PC-3 (cell line): ENCODE measurements at regions not wholly inside any gene's neighbourhood (a gene's known extent, or its start where the extent isn't known, plus 50 kb on each side); places are given as distances from the start of the nearest gene placed in this dataset.

ENCODE experiments used
- ATAC-seq: fragments of 200-7000 bp; cut with Tn5 transposase; 2 replicates; pipeline ENCODE4 v1.9.1; 2020; ENCODE audit warnings: mild to moderate bottlenecking, moderate library complexity
- BruUV-seq: library from RNA; stranded (reverse); fragments of 400-500 nt; replicated peaks from 2 replicates; lab custom pipeline; 2021; lab: Mats Ljungman, UMichigan
- CTCF ChIA-PET: fragments of 300-600 bp; sonication (Branson Sonifier 250); formaldehyde crosslinking; loops from one replicate; lab custom pipeline; 2022; ENCODE audit warnings: antibody characterized with exemption; lab: Charles Lee
- POLR2A ChIA-PET: fragments of 300-600 bp; sonication (Branson Sonifier 250); formaldehyde crosslinking; loops from one replicate; lab custom pipeline; 2022; ENCODE audit warnings: antibody characterized with exemption; ENCODE audit not compliant: unreplicated experiment; lab: Charles Lee
- DNase-seq: peaks from one replicate; pipeline ENCODE4 v3.0.0-alpha.2; 2015
- H2AFZ ChIP-seq: fragments of 300-600 bp; sonication (generic); 2 replicates; pipeline ENCODE4 v1.6.0; 2016; ENCODE audit warnings: antibody characterized with exemption, low read length
- H3F3A ChIP-seq: fragments of 300-600 bp; sonication (generic); one replicate; pipeline ENCODE4 v1.6.0; 2017; ENCODE audit warnings: antibody characterized with exemption, low read length, control low read depth, mild to moderate bottlenecking; ENCODE audit not compliant: unreplicated experiment
- H3K27ac ChIP-seq: fragments of 300-600 bp; sonication (generic); 2 replicates; pipeline ENCODE4 v1.5.1; 2016; ENCODE audit warnings: mild to moderate bottlenecking, low read length
- H3K27me3 ChIP-seq: fragments of 300-600 bp; sonication (generic); 2 replicates; pipeline ENCODE4 v1.6.1; 2016; ENCODE audit warnings: low read length, mixed read lengths
- H3K36me3 ChIP-seq: fragments of 300-600 bp; sonication (generic); 2 replicates; pipeline ENCODE4 v1.6.1; 2016; ENCODE audit warnings: low read depth, mixed run types, low read length, mixed read lengths
- H3K4me1 ChIP-seq: fragments of 300-600 bp; sonication (generic); 2 replicates; pipeline ENCODE4 v1.5.1; 2016; ENCODE audit warnings: low read length; ENCODE audit not compliant: insufficient read depth
- H3K4me2 ChIP-seq: fragments of 300-600 bp; sonication (generic); 2 replicates; pipeline ENCODE4 v1.6.0; 2016; ENCODE audit warnings: low read length
- H3K4me3 ChIP-seq: fragments of 300-600 bp; sonication (generic); 2 replicates; pipeline ENCODE4 v1.5.1; 2016; ENCODE audit warnings: mild to moderate bottlenecking, low read length, mixed read lengths
- H3K79me2 ChIP-seq: fragments of 300-600 bp; sonication (generic); 2 replicates; pipeline ENCODE4 v1.6.1; 2017; ENCODE audit warnings: low read length, mixed read lengths
- H3K9ac ChIP-seq: fragments of 300-600 bp; sonication (generic); 2 replicates; pipeline ENCODE4 v1.6.0; 2016; ENCODE audit warnings: mild to moderate bottlenecking, low read length
- H3K9me2 ChIP-seq: fragments of 300-600 bp; sonication (generic); replicated peaks from 2 replicates; pipeline ENCODE4 v1.6.1; 2016; ENCODE audit warnings: mixed run types, low read length, mixed read lengths
- H3K9me3 ChIP-seq: fragments of 300-600 bp; sonication (generic); 2 replicates; pipeline ENCODE4 v1.6.1; 2016; ENCODE audit warnings: low read length, mixed read lengths
- H4K20me1 ChIP-seq: fragments of 300-600 bp; sonication (generic); 2 replicates; pipeline ENCODE4 v1.6.1; 2016; ENCODE audit warnings: low read length, mixed read lengths
- EZH2 ChIP-seq: fragments of 300-600 bp; sonication (generic); IDR thresholded peaks from one replicate; pipeline ENCODE4 v1.6.1; 2017; ENCODE audit warnings: antibody characterized with exemption, mild to moderate bottlenecking, low read length; ENCODE audit not compliant: unreplicated experiment
- EZH2phosphoT487 ChIP-seq: fragments of 300-600 bp; sonication (generic); IDR thresholded peaks from 2 replicates; pipeline ENCODE4 v1.6.1; 2018; ENCODE audit warnings: mild to moderate bottlenecking, antibody characterized with exemption, low read length, borderline replicate concordance
- intact Hi-C: fragments of 100-400 bp; cut with micrococcal nuclease; formaldehyde crosslinking; loops from 2 replicates; pipeline ENCODE4 v1.9.0; 2023
- TF ChIP-seq, protein P1 (sequence below): fragments of 300-600 bp; sonication (generic); conservative IDR thresholded peaks from 2 replicates; pipeline ENCODE4 v1.5.1; 2017; ENCODE audit warnings: antibody characterized with exemption, low read depth, mild to moderate bottlenecking, low read length

DNA sequence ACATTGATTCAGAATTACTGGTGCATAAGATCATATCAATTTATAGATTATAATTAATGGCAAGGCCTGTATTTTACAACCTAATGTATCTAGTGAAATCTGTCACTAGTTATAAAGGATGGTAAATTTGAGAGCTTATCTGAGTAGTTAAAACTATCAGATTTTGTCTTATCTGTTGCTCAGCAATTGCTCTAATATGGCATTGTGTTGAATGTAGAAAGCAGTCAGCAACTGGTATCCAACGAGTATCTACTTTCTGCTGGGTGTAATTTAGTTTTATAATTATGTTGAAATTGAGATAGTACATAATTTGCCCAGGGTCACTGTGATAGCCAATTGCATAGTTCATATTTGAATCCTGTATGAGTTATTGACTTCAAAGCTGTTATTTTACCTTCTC, 1005.7 kb downstream of the CDH11 start:
- POLR2A ChIA-PET, result no interaction called here
- no peaks in the 10 kb centered on the region for H3K27me3 ChIP-seq
- no peaks in the 10 kb centered on the region for H3K9me2 ChIP-seq
- H3K36me3 ChIP-seq, result no peaks in the 10 kb centered on the region
- H3K9ac ChIP-seq, result no peak overlapping the region
- no peak overlapping the region for H3K4me3 ChIP-seq
- H3K27ac ChIP-seq, result no peak overlapping the region
- H3K79me2 ChIP-seq, result no peaks in the 10 kb centered on the region
- DNase-seq (no peak), ATAC-seq (no peak)
- peaks cover 5% of the 10 kb centered on the region for H3K4me1 ChIP-seq
- no peak overlapping the region for H2AFZ ChIP-seq
- CTCF ChIA-PET, result no interaction called here
- no peak overlapping the region for H3K4me2 ChIP-seq
- TF ChIP-seq, protein P1, sequence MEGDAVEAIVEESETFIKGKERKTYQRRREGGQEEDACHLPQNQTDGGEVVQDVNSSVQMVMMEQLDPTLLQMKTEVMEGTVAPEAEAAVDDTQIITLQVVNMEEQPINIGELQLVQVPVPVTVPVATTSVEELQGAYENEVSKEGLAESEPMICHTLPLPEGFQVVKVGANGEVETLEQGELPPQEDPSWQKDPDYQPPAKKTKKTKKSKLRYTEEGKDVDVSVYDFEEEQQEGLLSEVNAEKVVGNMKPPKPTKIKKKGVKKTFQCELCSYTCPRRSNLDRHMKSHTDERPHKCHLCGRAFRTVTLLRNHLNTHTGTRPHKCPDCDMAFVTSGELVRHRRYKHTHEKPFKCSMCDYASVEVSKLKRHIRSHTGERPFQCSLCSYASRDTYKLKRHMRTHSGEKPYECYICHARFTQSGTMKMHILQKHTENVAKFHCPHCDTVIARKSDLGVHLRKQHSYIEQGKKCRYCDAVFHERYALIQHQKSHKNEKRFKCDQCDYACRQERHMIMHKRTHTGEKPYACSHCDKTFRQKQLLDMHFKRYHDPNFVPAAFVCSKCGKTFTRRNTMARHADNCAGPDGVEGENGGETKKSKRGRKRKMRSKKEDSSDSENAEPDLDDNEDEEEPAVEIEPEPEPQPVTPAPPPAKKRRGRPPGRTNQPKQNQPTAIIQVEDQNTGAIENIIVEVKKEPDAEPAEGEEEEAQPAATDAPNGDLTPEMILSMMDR, result no peak
- TF ChIP-seq EZH2, result no peak
- TF ChIP-seq EZH2phosphoT487, result no peak
- no TSS peak for BruUV-seq
- no peaks in the 10 kb centered on the region for H3F3A ChIP-seq
- no peaks in the 10 kb centered on the region for H4K20me1 ChIP-seq
- intact Hi-C loops, result no loop called here
- no peaks in the 10 kb centered on the region for H3K9me3 ChIP-seq

DNA sequence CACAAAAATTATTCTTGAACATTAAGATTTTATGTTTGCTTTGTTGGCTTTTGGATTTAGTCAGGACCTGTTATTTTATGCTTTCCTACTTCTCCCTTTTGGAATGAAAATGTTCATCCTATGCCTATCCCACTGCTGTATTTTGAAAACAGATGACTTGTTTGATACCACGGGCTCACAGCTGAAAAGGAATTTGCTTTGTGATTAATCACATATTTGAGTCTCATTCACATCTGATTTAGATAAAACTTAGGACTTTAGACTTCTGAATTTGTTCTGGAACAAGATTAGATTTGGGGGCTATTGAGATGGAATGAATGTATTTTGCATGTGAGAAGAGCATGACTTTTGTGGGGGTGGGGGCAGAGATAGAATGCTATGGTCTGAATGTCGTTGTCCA, 1012.6 kb downstream of the CDH11 start:
- H3K9ac ChIP-seq, result no peak overlapping the region
- no peaks in the 10 kb centered on the region for H3K36me3 ChIP-seq
- no peak overlapping the region for H3K4me3 ChIP-seq
- no peak overlapping the region for H2AFZ ChIP-seq
- H3K27ac ChIP-seq, result no peak overlapping the region
- no peaks in the 10 kb centered on the region for H3K79me2 ChIP-seq
- ATAC-seq (no peak), DNase-seq (no peak)
- POLR2A ChIA-PET, result no interaction called here
- no peaks in the 10 kb centered on the region for H4K20me1 ChIP-seq
- H3K4me1 ChIP-seq, result no peaks in the 10 kb centered on the region
- H3K9me3 ChIP-seq, result no peaks in the 10 kb centered on the region
- H3F3A ChIP-seq, result no peaks in the 10 kb centered on the region
- TF ChIP-seq, protein P1, result no peak
- TF ChIP-seq EZH2phosphoT487, result no peak
- TF ChIP-seq EZH2, result no peak
- intact Hi-C loops, result no loop called here
- no peak overlapping the region for H3K4me2 ChIP-seq
- no peaks in the 10 kb centered on the region for H3K27me3 ChIP-seq
- CTCF ChIA-PET, result no interaction called here
- BruUV-seq, result no TSS peak
- H3K9me2 ChIP-seq, result no peaks in the 10 kb centered on the region

DNA sequence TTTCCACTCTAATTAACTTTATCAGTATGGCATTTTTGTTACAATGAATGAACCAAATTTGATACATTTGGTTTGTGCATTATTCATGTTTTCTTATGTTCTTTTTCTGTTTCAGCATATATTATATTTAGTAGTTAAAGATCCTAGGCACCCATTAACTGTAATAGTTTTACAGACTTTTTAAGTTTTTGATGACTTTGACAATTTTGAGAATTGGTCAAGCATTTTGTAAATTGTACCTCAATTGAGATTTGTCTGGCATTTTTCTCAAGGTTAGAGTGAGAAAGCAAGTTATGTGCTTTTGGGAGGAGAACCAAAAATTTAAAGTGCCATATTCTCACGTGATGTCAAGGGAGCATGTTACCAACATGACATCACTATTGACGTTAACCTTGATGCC, 1019.2 kb downstream of the CDH11 start:
- Histone ChIP-seq H3F3A (no peaks in the 10 kb centered on the region), H3K9me3 (no peaks in the 10 kb centered on the region), H3K79me2 (no peaks in the 10 kb centered on the region), H3K9me2 (no peaks in the 10 kb centered on the region), H4K20me1 (no peaks in the 10 kb centered on the region), H3K27me3 (no peaks in the 10 kb centered on the region), H3K4me2 (no peak overlapping the region), H3K4me3 (no peak overlapping the region), H3K36me3 (no peaks in the 10 kb centered on the region), H3K9ac (no peak overlapping the region), H3K27ac (no peak overlapping the region), H2AFZ (no peak overlapping the region), H3K4me1 (no peaks in the 10 kb centered on the region)
- POLR2A ChIA-PET, result no interaction called here
- no TSS peak for BruUV-seq
- CTCF ChIA-PET, result no interaction called here
- ATAC-seq, result no peak
- intact Hi-C loops, result no loop called here
- no peak for TF ChIP-seq EZH2
- no peak for TF ChIP-seq EZH2phosphoT487
- TF ChIP-seq, protein P1, result no peak
- no peak for DNase-seq
